ENCODE measurements at regions not wholly inside any gene's neighbourhood (a gene's known extent, or its start where the extent isn't known, plus 50 kb on each side); places are given as distances from the start of the nearest gene placed in this dataset.

DNA sequence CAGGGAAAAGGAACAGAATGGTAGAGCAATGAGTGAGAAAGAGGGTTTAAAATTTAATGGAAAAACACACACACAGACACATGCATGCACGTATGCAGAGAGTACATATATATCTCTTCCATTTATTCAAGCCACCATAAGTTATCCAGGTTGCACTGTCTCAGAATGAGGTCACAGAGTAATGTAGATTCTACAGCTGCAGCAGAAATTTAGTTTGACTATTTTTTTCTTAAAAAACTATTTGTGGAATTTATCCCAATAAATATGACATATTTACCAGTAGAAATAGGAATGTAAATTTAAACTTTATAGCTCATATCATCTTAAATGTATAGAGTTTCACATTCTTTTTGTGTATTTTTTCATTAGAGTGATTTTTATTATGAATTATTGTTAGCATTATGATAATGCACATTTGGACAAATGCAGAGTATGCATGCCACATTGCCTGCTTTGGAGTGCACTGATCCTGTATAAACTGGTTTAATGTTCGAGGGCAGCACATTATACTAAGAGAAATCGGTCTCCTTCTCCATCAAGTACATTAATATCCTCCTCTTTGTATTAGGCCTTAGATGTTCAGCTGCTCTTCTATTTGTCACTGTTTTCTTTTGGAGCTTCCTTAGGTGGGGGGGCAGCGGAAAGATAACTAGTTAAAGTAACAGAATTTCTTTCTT is 216.3 kb upstream of the TARS1 start:
- no peak for DNase-seq

GRCh38 chr5:33227247-33227646 is 213.5 kb upstream of the TARS1 start:
- no peak for DNase-seq

GRCh38 chr5:33227746-33228145 is 213.0 kb upstream of the TARS1 start:
- no peak for DNase-seq

- no peak for DNase-seq
Measured at GRCh38 chr5:33228149-33228548, 212.6 kb upstream of the TARS1 start.

GRCh38 chr5:33229216-33229615 is 211.5 kb upstream of the TARS1 start:
- no peak for DNase-seq

GRCh38 chr5:33230467-33231078 is 210.2 kb upstream of the TARS1 start:
- DNase-seq, result no peak

- DNase-seq, result no peak
Measured at GRCh38 chr5:33231214-33231710, 209.5 kb upstream of the TARS1 start.

DNA sequence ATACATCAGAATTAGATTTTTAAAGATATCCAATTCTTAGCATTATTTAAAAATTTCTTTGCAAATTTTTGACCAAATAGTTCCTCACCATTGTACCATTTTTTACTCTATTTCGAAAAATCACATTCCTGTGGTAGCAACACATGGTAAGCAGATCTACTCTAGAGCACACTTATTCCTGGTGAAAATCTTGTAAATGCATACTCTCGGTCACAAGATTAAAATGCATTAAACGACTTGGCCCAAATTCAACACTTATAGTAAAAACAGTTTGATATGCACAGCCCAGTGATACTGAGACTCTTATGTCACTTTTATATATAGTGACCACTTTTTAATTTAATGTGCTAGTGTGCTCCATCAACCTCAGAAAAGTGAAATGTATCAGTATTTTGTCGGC is 208.8 kb upstream of the TARS1 start:
- no peak for DNase-seq

DNA sequence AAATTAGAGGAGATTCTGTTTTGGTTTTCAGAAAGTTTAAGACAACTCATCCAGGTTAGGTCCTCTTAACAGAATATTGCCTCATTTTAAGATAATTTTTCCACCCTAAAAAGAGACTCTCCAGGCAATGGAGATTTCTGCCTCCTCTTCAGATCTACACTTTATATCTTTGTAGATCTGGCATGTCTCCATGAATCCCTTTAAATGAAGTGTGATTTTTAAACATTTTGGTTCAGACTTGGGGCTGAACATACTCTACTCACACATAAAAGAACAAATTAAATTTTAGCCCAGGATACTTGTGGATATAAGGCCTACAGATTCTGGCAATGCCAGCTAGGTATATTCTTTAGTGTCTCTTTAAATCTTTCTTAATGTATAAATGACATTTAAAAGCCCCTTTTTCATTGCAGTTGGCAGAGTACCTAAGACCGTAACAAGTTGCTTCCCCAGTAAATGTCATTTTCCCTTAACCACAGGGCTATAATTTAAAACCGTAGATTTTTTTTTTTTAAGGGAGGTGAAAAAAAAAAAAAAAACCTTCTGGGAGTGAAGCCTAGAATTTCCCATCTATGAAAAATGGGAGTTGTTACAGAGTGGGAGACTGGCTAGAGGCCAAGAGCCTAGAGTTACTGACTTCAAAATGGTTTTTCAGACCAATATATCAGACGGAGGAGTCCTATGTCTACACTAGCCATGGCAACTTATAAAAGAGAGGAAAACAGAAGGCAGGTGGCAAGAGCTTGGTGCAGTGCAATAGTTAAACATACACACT is 207.8 kb upstream of the TARS1 start:
- no peak for DNase-seq

- no peak for DNase-seq
Measured at GRCh38 chr5:33235304-33235703, 205.5 kb upstream of the TARS1 start.

GRCh38 chr5:33235824-33236223 is 204.9 kb upstream of the TARS1 start:
- DNase-seq, result no peak

DNA sequence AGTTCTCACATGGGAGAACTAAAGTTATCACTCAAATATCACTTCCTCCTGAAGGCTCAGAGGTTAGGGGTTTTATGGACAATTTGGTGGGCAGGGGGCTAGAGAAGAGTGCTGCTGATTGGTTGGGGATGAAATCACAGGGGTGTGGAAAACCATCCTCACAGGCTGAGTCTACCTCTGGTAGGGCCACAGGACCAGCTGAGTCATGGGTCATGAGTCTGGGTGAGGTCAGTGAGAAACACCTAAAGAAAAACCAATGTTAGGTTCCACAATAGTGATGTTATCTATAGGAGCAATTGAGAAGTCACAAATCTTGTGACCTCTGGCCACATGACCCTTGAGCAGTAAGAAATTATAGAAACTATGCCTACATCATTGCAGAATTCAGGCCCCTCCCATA is 203.3 kb upstream of the TARS1 start:
- DNase-seq, result no peak

GRCh38 chr5:33238826-33239695 is 201.7 kb upstream of the TARS1 start:
- DNase-seq, result no peak

DNA sequence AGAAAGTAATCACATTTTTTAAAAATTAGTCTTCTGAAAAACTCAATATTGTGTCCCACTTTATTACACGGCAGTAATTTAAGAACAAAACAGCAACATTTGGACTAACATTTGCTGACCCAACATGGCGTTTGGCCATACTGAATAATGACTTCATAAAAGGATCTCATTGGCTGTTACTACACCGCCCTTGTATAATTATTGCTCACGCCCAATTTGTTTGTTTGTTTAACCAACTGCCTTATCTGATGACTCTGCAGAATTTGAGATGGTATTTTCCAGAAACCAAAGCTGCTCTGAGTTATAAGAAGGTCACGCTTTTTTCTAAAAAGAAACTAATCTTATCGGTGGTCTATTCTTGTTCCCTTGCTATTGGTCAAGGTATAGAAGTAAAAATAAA is 200.2 kb upstream of the TARS1 start:
- DNase-seq, result no peak

DNA sequence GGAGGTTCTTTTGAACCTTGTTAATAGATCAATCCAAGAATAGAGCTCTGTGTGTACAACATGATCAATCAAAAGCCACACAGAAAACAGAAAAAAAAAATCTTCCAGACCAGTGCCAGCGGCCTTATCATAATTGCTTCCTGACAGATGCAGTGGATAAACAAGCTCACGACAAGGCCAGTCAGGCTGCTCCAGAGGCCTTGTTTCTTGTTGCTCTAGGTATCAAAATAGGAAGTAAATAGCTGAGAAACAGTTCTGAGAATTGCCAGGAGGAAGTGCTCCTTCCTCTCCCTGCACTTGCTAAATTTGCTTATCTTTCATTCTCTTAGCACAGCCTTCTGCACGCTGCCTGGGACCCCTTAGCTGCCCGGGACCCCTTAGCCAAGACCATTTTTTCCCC is 199.0 kb upstream of the TARS1 start:
- no peak for DNase-seq

GRCh38 chr5:33242277-33242676 is 198.5 kb upstream of the TARS1 start:
- no peak for DNase-seq

DNA sequence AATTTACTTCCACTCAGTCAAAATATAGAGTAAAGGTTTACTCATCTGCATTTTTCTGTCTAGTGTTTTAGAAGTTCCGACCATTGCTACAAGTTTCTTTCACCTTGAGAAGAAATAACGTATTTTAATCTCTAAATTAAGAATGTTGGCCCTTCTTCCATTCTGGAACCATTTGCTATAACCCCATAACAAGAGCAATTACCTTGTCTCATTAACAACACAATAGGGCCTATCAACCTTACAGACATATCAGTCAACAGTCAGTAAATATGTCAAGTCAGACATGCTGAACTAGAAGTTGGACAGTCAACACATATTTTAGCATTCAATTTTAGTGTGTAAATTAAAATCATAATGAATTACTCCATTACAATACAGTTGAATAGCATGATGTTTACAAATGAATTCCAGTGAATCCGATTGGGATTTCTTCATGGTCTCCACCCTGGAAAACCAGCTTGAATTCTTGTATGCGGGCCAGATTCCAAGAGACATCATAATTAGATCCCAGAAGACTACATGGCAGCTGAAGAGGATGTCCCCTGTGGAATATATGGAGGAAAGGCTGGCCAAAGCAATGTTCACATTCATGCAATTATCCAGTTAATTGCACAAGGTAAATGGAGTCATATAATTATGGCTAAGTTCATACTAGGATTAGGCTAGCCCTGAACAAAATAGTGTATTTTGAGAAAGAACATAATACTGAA is 196.2 kb upstream of the TARS1 start:
- no peak for DNase-seq

- DNase-seq, result no peak
Measured at GRCh38 chr5:33254579-33254978, 186.2 kb upstream of the TARS1 start.

GRCh38 chr5:33257807-33258429 is 182.8 kb upstream of the TARS1 start:
- peak; percentile 50 for DNase-seq

DNA sequence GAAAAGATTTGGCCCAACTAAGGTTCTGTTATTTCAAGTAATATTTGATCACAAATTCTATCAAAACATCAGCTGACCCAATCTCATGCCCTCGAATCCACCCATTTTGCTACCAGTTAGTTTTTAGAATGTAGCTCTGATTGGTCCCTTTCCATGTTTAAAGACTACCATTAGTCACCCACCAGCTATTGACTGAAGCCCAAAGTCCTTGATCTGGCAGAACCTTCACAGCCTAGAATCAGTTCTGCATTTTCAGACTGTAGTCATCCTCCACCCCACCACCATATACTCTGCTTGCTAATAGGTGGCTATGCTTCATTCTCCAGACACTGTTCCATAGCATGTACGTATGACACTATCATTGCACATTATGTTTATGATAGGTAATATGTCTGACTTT is 182.2 kb upstream of the TARS1 start:
- no peak for DNase-seq

DNA sequence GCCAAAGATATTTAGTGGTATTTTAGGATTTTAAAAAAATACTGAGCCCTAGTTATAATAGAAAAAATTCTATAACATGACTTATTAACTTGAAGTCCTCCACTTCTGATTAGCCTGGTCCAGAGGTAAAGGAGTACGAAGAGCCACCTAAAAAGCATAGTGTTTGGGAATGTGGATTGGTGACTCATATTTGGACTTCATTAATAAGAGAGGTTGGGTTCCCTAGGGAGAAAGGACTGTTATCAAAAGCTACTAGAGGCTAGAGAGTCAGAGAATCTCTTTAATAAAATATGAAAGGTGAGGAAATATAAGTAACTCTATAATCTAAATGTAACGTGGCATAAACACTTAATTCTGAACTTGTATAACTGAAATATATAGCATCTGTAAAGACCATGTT is 180.7 kb upstream of the TARS1 start:
- no peak for DNase-seq

DNA sequence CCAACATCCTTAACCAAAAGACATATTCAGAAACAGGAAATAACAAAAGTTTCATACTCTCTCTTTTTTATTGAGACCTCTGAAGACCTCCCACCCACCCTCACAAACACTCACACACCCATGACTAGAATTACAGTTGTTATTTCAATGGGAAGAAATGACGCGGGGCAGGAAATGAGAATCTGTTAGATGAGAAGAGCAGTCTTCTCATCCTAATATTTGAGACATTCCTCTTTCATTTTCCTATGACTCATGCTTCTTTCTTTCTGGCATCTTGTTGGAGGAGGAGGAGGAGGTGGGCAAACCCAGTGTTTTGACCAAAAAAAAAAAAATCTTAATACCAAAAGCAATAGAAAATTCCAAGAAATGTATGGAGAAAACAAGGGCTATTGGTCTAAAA is 179.5 kb upstream of the TARS1 start:
- no peak for DNase-seq

Data from amniotic stem cell (primary cell).